Prostate gland (tissue), 2 donors: ENCODE measurements at regions not wholly inside any gene's neighbourhood (a gene's known extent, or its start where the extent isn't known, plus 50 kb on each side); places are given as distances from the start of the nearest gene placed in this dataset.

ENCODE experiments used
- POLR2A ChIP-seq: fragments of 450-650 bp; IDR thresholded peaks from one replicate; pipeline ENCODE4 v1.6.1; 2016; ENCODE audit warnings: antibody characterized with exemption, mild to moderate bottlenecking
- POLR2AphosphoS5 ChIP-seq: sonication (generic); formaldehyde crosslinking; IDR thresholded peaks from one replicate; pipeline ENCODE4 v1.6.1; 2017; ENCODE audit warnings: antibody characterized with exemption
- TF ChIP-seq, protein P1 (sequence below), 4 experiments: fragments of 200-600 bp in 2 of 4; fragments of 450-650 bp in 2 of 4; sonication (generic) in 2 of 4; IDR thresholded peaks; 1 replicate in 3 of 4; 2 replicates in 1 of 4; pipeline ENCODE4 v1.5.1; 2016 to 2019; ENCODE audit warnings: antibody characterized with exemption in 4 of 4, mild to moderate bottlenecking in 2 of 4, moderate library complexity in 2 of 4

DNA sequence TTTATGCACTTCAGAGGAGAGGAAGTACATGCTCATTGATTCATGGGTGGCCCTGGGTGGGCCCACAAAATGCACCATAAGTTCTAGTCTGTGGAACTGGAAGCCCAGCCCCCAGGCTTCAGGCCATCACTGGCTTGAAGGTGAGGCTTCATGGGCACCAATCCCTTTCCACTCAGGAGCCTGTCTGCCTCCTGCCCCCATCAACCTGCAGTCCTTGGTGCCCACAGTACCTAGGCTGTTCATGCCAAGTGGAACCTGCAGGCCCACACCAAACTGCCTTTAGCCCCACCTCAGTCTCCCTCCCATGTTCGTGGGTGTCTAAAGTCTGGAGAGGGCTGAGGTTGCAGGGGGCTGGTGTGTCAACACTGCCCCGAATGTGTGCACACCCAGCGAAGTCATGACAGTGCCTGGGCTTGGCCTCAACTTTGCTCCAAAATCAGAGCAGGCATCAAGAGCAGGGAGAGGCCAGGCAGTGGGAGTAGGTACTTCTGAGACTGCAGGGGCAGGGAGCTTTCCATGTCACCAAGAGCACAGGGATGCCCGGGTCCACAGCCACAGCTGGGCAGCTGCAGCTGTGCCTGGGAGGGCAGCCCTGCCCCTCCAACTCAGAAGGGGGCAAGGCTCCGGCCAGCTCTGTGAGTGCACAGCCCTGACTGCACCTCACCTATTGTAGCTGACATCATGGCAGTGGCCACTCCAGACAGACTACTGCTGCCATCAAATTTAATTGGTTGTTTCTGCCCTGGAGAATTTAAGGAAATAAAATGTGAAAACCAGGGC, 1250.4 kb upstream of the IGFBP7 start:
- TF ChIP-seq, protein P1, sequence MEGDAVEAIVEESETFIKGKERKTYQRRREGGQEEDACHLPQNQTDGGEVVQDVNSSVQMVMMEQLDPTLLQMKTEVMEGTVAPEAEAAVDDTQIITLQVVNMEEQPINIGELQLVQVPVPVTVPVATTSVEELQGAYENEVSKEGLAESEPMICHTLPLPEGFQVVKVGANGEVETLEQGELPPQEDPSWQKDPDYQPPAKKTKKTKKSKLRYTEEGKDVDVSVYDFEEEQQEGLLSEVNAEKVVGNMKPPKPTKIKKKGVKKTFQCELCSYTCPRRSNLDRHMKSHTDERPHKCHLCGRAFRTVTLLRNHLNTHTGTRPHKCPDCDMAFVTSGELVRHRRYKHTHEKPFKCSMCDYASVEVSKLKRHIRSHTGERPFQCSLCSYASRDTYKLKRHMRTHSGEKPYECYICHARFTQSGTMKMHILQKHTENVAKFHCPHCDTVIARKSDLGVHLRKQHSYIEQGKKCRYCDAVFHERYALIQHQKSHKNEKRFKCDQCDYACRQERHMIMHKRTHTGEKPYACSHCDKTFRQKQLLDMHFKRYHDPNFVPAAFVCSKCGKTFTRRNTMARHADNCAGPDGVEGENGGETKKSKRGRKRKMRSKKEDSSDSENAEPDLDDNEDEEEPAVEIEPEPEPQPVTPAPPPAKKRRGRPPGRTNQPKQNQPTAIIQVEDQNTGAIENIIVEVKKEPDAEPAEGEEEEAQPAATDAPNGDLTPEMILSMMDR (IDR thresholded peaks at IDR 0.05) = no peak
- no peak for TF ChIP-seq POLR2A
- no peak for TF ChIP-seq POLR2AphosphoS5
